GM19023 (cell line): ENCODE measurements at regions not wholly inside any gene's neighbourhood (a gene's known extent, or its start where the extent isn't known, plus 50 kb on each side); places are given as distances from the start of the nearest gene placed in this dataset.
A peak's percentile ranks its signal among the peaks of the same experiment; 100 is the strongest.

Experiments
- ATAC-seq: cut with Tn5 transposase; IDR thresholded peaks from one replicate; pipeline ENCODE4 v1.9.1; 2021; ENCODE audit warnings: mild to moderate bottlenecking, moderate library complexity; ENCODE audit not compliant: unreplicated experiment

- ATAC-seq: no peak
These were observed 96.0 kb upstream of the CDIN1 start for GRCh38 chr15:36483409-36483808.

DNA sequence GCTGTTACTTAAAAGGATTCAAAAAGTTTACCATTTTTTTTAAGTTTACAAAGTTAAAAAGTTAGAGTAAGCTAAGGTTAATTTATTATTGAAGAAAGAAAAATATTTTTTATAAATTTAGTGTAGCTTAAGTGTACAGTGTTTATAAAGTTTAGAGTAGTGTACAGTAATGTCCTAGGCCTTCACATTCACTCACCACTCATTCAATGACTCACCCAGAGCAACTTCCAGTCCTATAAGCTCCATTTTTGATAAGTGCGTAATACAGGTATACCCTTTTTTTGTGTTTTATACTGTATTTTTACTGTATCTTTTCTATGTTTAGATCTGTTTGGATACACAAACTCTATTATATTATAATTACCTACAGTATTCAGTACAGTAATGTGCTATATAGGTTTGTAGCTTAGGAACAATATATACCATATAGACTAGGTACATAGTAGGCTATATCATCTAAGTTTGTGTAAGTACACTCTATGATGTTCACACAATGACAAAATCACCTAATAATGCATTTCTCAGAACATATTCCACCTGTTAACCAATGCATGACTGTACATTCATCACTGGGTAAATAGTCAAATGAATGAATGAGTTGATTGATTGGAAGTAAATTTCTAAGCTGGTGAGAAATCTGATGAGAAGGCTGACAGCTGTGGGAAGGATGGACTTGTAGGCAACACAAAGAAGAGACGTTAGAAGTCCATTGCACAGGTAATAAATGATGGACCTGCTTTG is 95.2 kb upstream of the CDIN1 start:
- ATAC-seq: no peak

GRCh38 chr15:36491912-36492311 is 87.5 kb upstream of the CDIN1 start:
- ATAC-seq: no peak

- ATAC-seq: no peak
These were observed 83.9 kb upstream of the CDIN1 start for GRCh38 chr15:36495456-36495991.

- no peak for ATAC-seq
These were observed 81.5 kb upstream of the CDIN1 start for GRCh38 chr15:36497901-36498300.

DNA sequence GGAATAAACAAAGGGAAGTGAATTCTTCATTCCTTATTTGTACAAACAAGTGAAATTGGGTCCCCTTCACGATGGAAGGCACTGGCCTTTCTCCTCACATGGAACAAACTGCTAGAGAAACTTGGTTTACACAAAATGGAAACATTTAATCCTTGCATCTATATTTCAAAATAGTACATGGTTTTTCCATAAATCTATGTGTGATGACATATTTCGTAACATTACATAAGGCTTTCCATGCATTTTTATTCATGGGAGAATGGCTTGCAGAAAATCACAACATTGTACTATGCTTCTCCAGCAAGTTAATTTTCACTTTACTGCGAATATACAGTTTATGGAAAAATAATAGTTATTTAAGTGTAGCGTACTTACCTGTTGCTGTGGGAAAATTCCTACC is 81.0 kb upstream of the CDIN1 start:
- ATAC-seq: no peak

DNA sequence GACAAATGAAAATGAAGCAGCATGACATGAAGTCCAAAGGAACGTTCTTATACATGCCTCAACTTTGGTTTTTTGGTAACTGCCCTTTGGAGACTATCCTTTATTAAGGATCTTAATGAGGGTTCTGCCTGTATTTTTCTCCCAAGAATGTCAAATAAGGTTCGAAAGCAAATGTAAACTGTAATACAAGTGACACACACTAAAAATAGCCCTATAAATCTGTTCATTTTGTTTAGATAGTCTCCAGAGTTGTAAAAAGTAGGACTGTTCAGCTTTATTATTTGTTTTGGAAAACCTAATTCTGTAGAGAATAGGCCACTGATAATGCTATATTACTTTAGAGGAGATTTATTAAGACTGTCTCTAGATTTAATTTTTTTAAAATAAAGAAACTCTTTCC is 80.5 kb upstream of the CDIN1 start:
- ATAC-seq: no peak

DNA sequence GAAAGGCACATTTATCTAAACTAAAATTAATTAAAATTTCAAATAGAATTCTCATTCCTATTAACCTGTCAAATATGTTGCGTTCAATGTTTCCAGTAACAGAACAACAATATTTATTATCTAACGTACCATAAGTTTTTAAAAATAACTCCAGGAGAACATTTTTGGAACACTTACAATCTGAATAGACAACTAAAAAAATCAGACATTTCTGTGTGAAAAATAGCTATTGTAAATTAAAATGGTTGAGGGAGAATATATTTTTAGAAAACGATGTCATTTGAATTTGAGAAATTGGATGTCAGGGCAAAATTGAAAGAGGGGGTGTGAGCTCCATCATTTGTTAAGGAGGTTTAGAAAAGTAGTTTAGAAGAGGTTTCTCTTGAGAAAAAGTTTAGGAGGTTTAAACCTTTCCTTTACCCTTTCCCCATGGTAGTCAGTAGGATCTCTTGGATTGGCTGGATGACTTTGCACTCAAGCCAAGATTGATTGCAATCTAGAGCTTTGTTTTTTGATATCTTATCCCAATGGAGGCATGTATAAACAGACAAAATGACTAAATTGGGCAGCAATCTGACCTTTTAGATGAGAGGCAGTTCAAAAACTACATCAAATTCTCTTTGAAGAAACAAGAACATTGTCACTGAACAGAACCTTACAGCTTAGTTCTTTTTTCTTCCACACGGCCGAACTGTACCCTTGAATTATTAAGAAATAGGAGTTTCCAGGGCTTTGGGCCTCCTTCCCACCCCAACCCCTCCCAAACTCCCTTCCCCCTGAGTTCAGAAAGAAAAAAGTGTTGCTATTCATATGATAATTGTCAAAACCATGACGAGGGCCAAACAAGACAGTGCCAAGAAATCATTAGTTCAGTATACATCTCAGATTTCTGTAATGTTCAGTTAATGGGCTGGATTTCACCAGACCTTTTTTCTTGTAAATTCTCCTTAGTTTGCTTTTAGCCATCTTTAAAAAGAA is 79.7 kb upstream of the CDIN1 start:
- no peak for ATAC-seq

- peak; percentile 80 for ATAC-seq
These were observed 78.3 kb upstream of the CDIN1 start for GRCh38 chr15:36501063-36501678.

GRCh38 chr15:36502509-36502908 is 76.9 kb upstream of the CDIN1 start:
- ATAC-seq: no peak

GRCh38 chr15:36506733-36507356 is 72.6 kb upstream of the CDIN1 start:
- ATAC-seq: no peak

DNA sequence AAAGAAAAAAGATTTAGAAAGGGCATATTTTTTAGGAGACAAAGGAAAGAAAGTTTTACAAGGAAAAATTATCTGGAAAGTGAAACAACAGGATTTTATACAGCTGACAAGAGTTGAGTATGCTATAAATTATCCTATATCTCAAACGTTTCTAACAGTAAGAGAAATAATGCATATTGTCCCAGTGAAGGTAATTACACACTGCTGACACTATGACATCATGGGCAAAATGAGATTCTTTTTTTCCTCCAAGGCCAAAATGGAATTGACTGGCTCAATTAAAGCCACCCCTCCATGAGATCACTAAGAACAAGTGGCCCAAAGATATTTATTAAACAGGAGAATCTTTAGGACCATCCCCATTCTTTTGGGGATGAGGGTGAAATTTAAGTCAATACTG is 72.0 kb upstream of the CDIN1 start:
- no peak for ATAC-seq

DNA sequence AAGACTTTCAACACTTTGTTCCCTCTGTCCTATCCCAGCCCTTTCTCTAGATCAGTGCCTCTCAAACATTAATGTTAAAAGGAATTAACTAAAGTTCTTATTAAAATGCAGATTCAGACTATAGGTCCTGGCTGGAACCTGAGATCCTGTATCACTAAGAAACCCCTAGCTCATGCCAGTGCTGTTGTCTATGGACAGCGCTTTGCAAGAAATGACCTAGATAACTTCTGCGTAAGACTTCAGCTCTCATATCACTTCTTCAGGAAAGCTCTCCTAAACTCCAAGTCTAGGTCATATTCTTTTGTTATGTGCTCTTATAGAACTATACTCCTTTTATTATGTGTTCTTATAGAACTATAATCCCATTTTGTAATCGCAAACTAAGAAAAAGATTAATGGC is 67.8 kb upstream of the CDIN1 start:
- ATAC-seq: no peak

- ATAC-seq: no peak
These were observed 61.7 kb upstream of the CDIN1 start for GRCh38 chr15:36517758-36518157.

- ATAC-seq: no peak
These were observed 60.4 kb upstream of the CDIN1 start for GRCh38 chr15:36519067-36519466.

DNA sequence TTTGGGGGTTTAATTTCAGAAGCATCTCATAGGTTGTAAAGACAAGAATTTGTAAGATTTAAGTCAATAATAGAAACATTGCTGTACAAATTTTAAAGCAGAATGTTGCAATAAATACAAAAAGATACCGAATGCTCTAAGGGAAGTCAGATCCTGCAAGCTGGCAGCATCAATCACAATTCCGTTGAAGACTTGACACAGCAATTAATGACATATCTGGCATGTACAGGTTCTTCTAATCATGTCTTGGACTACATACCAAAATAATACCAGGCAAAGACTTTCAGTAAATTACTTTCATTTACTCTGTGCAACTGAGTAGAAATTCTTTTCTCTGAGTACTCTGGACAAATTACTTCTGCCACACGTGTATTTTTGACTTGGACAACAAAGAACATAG is 54.0 kb upstream of the CDIN1 start:
- ATAC-seq: no peak

GRCh38 chr15:36527235-36528162 is 51.9 kb upstream of the CDIN1 start:
- no peak for ATAC-seq

DNA sequence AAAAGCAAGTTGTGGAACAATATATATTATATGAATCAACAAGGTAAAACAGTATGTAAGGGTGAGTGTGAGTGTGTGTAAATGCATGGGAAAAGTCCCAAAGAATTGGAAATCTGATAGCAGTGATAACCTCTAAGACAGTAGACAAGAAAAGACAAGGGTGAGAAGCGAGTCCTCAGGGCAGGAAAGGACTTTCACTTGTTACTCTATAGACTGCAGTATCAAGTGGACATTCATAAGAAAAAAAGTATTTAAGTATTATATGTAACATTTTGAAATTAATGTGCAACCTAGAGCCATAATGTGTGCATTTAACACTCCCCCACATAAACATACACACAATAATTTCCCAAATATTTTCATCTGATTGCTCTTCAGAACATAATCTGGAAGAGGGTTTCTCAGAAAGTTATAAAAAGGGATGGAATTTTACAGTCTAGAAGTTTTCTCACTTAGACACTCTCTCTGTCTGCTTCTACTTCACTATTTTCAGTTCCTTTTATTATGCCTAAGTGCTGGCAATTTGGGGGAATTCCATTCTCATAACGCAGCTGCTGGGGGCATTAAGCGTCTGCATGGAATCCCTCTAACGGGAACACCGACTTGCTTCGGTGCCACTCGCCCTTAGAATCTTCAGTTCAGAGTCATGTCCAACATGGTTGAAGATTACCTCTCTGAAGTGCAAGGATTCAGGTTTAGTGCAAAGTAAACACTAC is 50.0 kb upstream of the CDIN1 start:
- ATAC-seq: peak; percentile 68
